Right lobe of liver (tissue), 6 donors: ENCODE measurements at regions not wholly inside any gene's neighbourhood (a gene's known extent, or its start where the extent isn't known, plus 50 kb on each side); places are given as distances from the start of the nearest gene placed in this dataset.

Experiments
- ATAC-seq, 4 donors: fragments of 200-7000 bp; cut with Tn5 transposase; one replicate each; pipeline ENCODE4 v1.9.1; 2020; ENCODE audit warnings: mild to moderate bottlenecking in 4 of 4, moderate library complexity in 4 of 4
- DNase-seq, 3 donors: peaks; one replicate each; pipeline ENCODE4 v3.0.0-alpha.2; 2020
- H3K27ac ChIP-seq, 3 donors: fragments of 200-600 bp; one replicate each; pipeline ENCODE4 v1.8.0; 2022
- H3K27me3 ChIP-seq, 2 donors: fragments of 200-600 bp; one replicate each; pipeline ENCODE4 v1.8.0; 2022
- H3K36me3 ChIP-seq, 4 donors: fragments of 200-600 bp; sonication (generic) in 1 of 4; one replicate each; pipeline versions ENCODE4 v1.5.1 to v1.8.0; 2017 to 2022; ENCODE audit warnings: control low read depth in 1 of 4
- H3K4me1 ChIP-seq, 4 donors: fragments of 200-600 bp; sonication (generic) in 1 of 4; one replicate each; pipeline versions ENCODE4 v1.5.1 to v1.8.0; 2017 to 2022; ENCODE audit warnings: control low read depth in 1 of 4
- H3K4me3 ChIP-seq, 3 donors: fragments of 200-600 bp; one replicate each; pipeline ENCODE4 v1.8.0; 2022
- H3K9me3 ChIP-seq, 4 donors: fragments of 200-600 bp; sonication (generic) in 1 of 4; one replicate each; pipeline versions ENCODE4 v1.5.1 to v1.8.0; 2017 to 2022; ENCODE audit warnings: control low read depth in 1 of 4
- POLR2A ChIP-seq: fragments of 450-650 bp; IDR thresholded peaks from one replicate; pipeline ENCODE4 v1.6.1; 2017; ENCODE audit warnings: antibody characterized with exemption, mild to moderate bottlenecking
- WGBS: methylation state at CpG from one replicate; pipeline ENCODE4 v1.1.6; 2018; ENCODE audit warnings: low coverage, low lambda C conversion rate; ENCODE audit not compliant: insufficient coverage; ENCODE audit errors: missing lambda C conversion rate; 5-methylcytosine and 5-hydroxymethylcytosine counted together
- intact Hi-C, 2 donors: fragments of 100-400 bp; cut with DNase I; formaldehyde crosslinking; loops; one replicate each; pipeline versions ENCODE4 v1.11.2 to v1.14.1; 2022
- TF ChIP-seq, protein P1 (sequence below), 4 donors: fragments of 200-600 bp in 3 of 4; fragments of 450-650 bp in 1 of 4; IDR thresholded peaks; one replicate each; pipeline versions ENCODE4 v1.5.1 to v1.8.0; 2016 to 2022; ENCODE audit warnings: antibody characterized with exemption in 4 of 4, mild to moderate bottlenecking in 2 of 4
- donor health status: DM: no; HTN: yes; CAD: no.
- donor health status: DM: no; HTN: no; CAD: no.
- donor health status: DM: no; HTN: no; CAD: no.
- donor health status: DM: no; HTN: yes; CAD: no.
- donor health status: DM: no; HTN: yes; CAD: no.

DNA sequence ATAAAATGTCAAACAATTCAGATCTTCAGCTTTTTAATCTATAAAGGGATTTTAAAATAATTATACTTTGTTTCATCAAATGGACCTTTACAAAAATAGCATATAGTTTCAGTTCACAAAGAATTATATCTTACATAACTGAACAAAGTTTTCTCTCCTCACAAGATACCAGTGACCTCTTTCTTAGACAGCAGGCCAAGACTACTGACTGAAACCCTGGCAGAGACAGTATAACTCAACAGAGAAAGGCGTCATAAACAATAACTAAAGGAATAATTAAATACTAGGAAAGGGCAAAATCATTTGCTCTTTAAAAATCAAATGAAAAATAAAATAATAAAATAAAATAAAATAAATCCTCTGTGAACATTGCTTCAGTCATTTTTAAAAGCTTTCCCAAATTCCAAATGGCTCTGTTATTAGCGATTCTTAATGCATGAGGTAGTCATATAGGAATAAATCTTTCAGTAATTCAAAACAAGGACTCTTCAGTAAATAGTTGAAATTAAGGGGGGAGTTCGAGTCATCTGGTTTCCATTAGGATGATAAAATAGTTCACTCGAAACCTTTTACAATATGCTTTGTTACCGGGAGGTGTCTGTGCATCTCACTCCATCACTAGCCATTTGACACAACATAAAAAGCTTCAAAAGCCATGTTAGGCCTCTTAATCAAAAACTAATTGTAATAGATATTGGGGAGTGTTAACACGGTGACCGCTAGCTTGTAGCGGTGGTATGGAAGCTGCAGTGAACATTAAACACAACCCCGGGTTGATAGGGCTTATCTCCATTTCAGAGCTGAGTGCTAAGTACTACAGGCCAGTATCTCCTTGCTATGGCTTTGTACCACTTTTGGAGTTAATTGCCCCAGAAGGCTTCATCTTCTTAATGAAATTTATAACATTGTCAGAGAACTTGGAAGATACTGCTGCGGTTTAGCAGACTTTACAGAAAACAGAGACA is 142.9 kb upstream of the NR2F2 start:
- peaks cover 0 to 20% (median 4%) of the 10 kb centered on the region in 4 donors for H3K4me1 ChIP-seq
- DNase-seq (no peak), ATAC-seq (no peak)
- 60% methylated on average over 10 of the region's 10 CpGs for WGBS
- no peaks in the 10 kb centered on the region for H3K9me3 ChIP-seq
- H3K27ac ChIP-seq, result no peak overlapping the region
- intact Hi-C loops, result loop anchor here in 1 of 2 donors (10.0 kb wide), 1 partner anchor 157 kb away; no protein-coding TSS in a partner anchor
- H3K36me3 ChIP-seq, result no peaks in the 10 kb centered on the region
- no peak for TF ChIP-seq POLR2A
- TF ChIP-seq, protein P1, sequence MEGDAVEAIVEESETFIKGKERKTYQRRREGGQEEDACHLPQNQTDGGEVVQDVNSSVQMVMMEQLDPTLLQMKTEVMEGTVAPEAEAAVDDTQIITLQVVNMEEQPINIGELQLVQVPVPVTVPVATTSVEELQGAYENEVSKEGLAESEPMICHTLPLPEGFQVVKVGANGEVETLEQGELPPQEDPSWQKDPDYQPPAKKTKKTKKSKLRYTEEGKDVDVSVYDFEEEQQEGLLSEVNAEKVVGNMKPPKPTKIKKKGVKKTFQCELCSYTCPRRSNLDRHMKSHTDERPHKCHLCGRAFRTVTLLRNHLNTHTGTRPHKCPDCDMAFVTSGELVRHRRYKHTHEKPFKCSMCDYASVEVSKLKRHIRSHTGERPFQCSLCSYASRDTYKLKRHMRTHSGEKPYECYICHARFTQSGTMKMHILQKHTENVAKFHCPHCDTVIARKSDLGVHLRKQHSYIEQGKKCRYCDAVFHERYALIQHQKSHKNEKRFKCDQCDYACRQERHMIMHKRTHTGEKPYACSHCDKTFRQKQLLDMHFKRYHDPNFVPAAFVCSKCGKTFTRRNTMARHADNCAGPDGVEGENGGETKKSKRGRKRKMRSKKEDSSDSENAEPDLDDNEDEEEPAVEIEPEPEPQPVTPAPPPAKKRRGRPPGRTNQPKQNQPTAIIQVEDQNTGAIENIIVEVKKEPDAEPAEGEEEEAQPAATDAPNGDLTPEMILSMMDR (IDR thresholded peaks at IDR 0.05), result no peak
- H3K27me3 ChIP-seq, result no peaks in the 10 kb centered on the region
- no peak overlapping the region for H3K4me3 ChIP-seq

DNA sequence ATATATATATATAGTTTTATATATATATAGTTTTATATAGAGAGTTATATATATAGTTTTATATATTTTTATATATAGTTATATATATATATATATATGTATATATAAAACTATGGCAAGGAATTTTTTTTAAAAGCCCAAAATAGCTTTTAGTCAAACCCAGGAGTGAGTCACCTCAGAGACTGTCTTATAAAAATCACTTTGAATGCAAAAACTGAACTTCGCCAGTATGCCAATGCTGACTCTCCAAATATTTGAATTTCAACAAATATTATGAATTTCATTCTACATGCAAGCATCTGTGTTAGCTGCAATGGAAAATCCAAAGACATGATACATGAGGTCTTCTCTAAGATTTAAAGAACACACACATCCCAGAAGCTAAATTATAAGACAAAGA is 132.8 kb upstream of the NR2F2 start:
- no peak for TF ChIP-seq POLR2A
- TF ChIP-seq, protein P1 (IDR thresholded peaks at IDR 0.05), result no peak
- H3K4me3 ChIP-seq, result no peak overlapping the region
- H3K27me3 ChIP-seq, result no peaks in the 10 kb centered on the region
- no peak overlapping the region for H3K27ac ChIP-seq
- intact Hi-C loops, result no loop called here
- WGBS, result 91% methylated on average over 1 of the region's 1 CpG
- ATAC-seq, result no peak
- H3K9me3 ChIP-seq, result no peaks in the 10 kb centered on the region
- no peak for DNase-seq
- no peaks in the 10 kb centered on the region for H3K4me1 ChIP-seq
- H3K36me3 ChIP-seq, result no peaks in the 10 kb centered on the region

DNA sequence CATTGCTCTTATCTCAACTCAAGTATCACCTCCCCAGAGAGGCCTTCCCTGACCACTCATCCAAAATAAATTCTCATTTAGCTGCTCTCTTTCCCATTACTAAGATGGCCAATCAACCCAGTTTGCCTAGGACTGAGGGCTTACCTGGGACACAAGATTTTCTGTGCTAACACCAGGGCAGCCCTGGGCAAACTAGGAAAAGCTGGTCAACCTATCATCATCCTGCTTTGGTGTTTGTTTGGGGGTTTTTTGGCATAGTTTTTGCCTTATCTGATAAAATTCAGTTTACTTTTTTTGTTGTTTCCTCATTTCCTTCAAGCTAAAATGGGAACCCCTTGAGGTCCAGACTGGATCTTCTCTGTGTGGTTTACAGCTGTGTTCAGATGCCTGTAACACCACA is 131.4 kb upstream of the NR2F2 start:
- H3K27ac ChIP-seq, result no peak overlapping the region
- intact Hi-C loops, result no loop called here
- no peak for ATAC-seq
- H3K27me3 ChIP-seq, result no peaks in the 10 kb centered on the region
- TF ChIP-seq POLR2A, result no peak
- TF ChIP-seq, protein P1 (IDR thresholded peaks at IDR 0.05), result no peak
- H3K4me3 ChIP-seq, result no peak overlapping the region
- DNase-seq, result no peak
- H3K9me3 ChIP-seq, result no peaks in the 10 kb centered on the region
- H3K4me1 ChIP-seq, result no peaks in the 10 kb centered on the region
- no peaks in the 10 kb centered on the region for H3K36me3 ChIP-seq

DNA sequence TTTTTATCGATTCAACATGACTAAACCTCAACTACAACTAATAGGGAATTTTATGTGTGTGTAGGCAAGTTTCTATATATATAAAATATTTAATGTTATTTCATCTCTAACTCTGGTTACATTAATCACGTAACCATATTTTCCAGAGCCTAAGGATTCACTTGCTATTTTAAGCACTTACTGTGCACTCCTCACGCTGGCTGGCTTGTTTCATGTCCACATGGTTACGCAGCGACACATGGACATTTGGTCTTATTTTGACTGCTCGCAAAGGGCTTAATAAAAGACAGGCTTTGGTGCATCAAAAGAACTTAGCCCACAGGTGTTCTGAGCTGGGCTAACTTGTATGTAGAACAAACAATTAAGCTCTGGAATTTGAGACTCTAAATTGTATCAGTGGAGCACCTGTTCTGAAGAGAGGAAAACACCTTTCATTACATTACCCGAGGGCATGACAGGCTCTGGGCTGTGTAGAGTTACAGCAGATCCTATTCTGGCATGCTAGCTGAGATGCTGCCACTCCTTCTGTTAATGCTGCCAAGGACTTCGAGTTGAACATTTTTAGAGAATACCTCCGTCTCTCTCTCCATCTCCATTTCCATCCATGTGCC is 130.0 kb upstream of the NR2F2 start:
- no peaks in the 10 kb centered on the region for H3K36me3 ChIP-seq
- H3K4me3 ChIP-seq, result no peak overlapping the region
- intact Hi-C loops, result no loop called here
- no peaks in the 10 kb centered on the region for H3K27me3 ChIP-seq
- ATAC-seq (no peak), DNase-seq (no peak)
- 79% methylated on average over 7 of the region's 9 CpGs for WGBS
- no peak overlapping the region for H3K27ac ChIP-seq
- no peaks in the 10 kb centered on the region for H3K9me3 ChIP-seq
- TF ChIP-seq POLR2A, result no peak
- TF ChIP-seq, protein P1 (IDR thresholded peaks at IDR 0.05), result no peak
- H3K4me1 ChIP-seq, result no peaks in the 10 kb centered on the region
